Vagina (tissue), 2 donors: ENCODE measurements at regions not wholly inside any gene's neighbourhood (a gene's known extent, or its start where the extent isn't known, plus 50 kb on each side); places are given as distances from the start of the nearest gene placed in this dataset.

Source experiments
- POLR2A ChIP-seq, 2 donors: fragments of 450-650 bp; IDR thresholded peaks; one replicate each; pipeline ENCODE4 v1.6.1; 2017; ENCODE audit warnings: antibody characterized with exemption in 2 of 2, mild to moderate bottlenecking in 2 of 2, moderate library complexity in 2 of 2
- TF ChIP-seq, protein P1 (sequence below), 3 experiments: fragments of 450-650 bp in 2 of 3; fragments of 200-600 bp in 1 of 3; sonication (generic) in 1 of 3; IDR thresholded peaks; one replicate each; pipeline ENCODE4 v1.5.1; 2017 to 2019; ENCODE audit warnings: antibody characterized with exemption in 3 of 3, mild to moderate bottlenecking in 2 of 3, moderate library complexity in 2 of 3

DNA sequence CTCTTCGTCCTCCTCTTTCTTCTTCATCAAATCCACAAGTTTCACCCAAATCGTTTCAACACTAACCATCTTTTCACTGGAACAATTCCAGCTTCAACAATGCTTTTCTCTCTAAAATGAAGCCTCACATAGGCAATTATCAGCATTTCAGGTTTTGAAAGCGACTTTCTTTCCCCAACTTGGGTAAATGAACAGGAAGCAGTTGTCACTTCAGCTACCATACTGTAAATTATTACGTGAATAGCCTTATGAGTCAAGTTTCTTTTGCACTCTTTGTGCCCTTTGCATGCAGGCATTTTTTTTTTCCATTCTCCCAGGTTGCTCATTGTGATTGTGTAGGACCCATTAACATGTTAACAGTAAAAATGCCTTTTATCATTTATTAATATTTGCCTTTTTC, 121.7 kb upstream of the BTBD3 start:
- TF ChIP-seq, protein P1, sequence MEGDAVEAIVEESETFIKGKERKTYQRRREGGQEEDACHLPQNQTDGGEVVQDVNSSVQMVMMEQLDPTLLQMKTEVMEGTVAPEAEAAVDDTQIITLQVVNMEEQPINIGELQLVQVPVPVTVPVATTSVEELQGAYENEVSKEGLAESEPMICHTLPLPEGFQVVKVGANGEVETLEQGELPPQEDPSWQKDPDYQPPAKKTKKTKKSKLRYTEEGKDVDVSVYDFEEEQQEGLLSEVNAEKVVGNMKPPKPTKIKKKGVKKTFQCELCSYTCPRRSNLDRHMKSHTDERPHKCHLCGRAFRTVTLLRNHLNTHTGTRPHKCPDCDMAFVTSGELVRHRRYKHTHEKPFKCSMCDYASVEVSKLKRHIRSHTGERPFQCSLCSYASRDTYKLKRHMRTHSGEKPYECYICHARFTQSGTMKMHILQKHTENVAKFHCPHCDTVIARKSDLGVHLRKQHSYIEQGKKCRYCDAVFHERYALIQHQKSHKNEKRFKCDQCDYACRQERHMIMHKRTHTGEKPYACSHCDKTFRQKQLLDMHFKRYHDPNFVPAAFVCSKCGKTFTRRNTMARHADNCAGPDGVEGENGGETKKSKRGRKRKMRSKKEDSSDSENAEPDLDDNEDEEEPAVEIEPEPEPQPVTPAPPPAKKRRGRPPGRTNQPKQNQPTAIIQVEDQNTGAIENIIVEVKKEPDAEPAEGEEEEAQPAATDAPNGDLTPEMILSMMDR (IDR thresholded peaks at IDR 0.05): no peak
- no peak for TF ChIP-seq POLR2A (IDR thresholded peaks at IDR 0.05)
